Vagina (tissue), 2 donors: ENCODE measurements at regions not wholly inside any gene's neighbourhood (a gene's known extent, or its start where the extent isn't known, plus 50 kb on each side); places are given as distances from the start of the nearest gene placed in this dataset.

Experiments
- DNase-seq, 2 donors: peaks; one replicate each; pipeline ENCODE4 v3.0.0-alpha.2; 2017; ENCODE audit errors: extremely low spot score in 2 of 2
- H3K27ac ChIP-seq: fragments of 200-600 bp; sonication (generic); one replicate; pipeline ENCODE4 v1.5.1; 2019
- H3K27me3 ChIP-seq: fragments of 200-600 bp; sonication (generic); one replicate; pipeline ENCODE4 v1.5.1; 2019
- H3K36me3 ChIP-seq, 2 donors: fragments of 200-600 bp; sonication (generic); one replicate each; pipeline ENCODE4 v1.5.1; 2017 to 2019
- H3K4me1 ChIP-seq: fragments of 200-600 bp; sonication (generic); one replicate; pipeline ENCODE4 v1.5.1; 2019
- H3K4me3 ChIP-seq, 2 donors: fragments of 200-600 bp; sonication (generic); 1 replicate in 1 of 2; 2 replicates in 1 of 2; pipeline ENCODE4 v1.5.1; 2016 to 2019
- H3K9me3 ChIP-seq: fragments of 200-600 bp; sonication (generic); one replicate; pipeline ENCODE4 v1.5.1; 2019
- CTCF ChIP-seq, 3 experiments: fragments of 450-650 bp in 2 of 3; fragments of 200-600 bp in 1 of 3; sonication (generic) in 1 of 3; IDR thresholded peaks; one replicate each; pipeline ENCODE4 v1.5.1; 2017 to 2019; ENCODE audit warnings: antibody characterized with exemption in 3 of 3, mild to moderate bottlenecking in 2 of 3, moderate library complexity in 2 of 3
- POLR2A ChIP-seq, 2 donors: fragments of 450-650 bp; IDR thresholded peaks; one replicate each; pipeline ENCODE4 v1.6.1; 2017; ENCODE audit warnings: antibody characterized with exemption in 2 of 2, mild to moderate bottlenecking in 2 of 2, moderate library complexity in 2 of 2
- POLR2AphosphoS5 ChIP-seq, 2 donors: sonication (generic); formaldehyde crosslinking; IDR thresholded peaks; one replicate each; pipeline ENCODE4 v1.9.0; 2017; ENCODE audit warnings: antibody characterized with exemption in 2 of 2, mild to moderate bottlenecking in 2 of 2, low read depth in 1 of 2; ENCODE audit not compliant: insufficient read depth in 1 of 2
- intact Hi-C: fragments of 100-400 bp; cut with DNase I; formaldehyde crosslinking; loops from one replicate; pipeline ENCODE4 v1.15.1; 2023

GRCh38 chr13:85473144-85473543 is 326.1 kb downstream of the SLITRK6 start:
- Histone ChIP-seq H3K4me3 (no peak overlapping the region), H3K4me1 (no peaks in the 10 kb centered on the region), H3K9me3 (no peaks in the 10 kb centered on the region), H3K36me3 (no peaks in the 10 kb centered on the region), H3K27ac (no peak overlapping the region), H3K27me3 (no peaks in the 10 kb centered on the region)
- no peak for DNase-seq
- intact Hi-C loops: no loop called here
- TF ChIP-seq POLR2A (IDR thresholded peaks at IDR 0.05) (no peak), CTCF (IDR thresholded peaks at IDR 0.05) (no peak), POLR2AphosphoS5 (IDR thresholded peaks at IDR 0.05; ENCODE audit: insufficient read depth in 1 of 2, low read depth in 1 of 2) (no peak)

GRCh38 chr13:85469320-85469719 is 329.9 kb downstream of the SLITRK6 start:
- no peaks in the 10 kb centered on the region for H3K27me3 ChIP-seq
- H3K4me3 ChIP-seq: no peak overlapping the region
- intact Hi-C loops: no loop called here
- no peak overlapping the region for H3K27ac ChIP-seq
- TF ChIP-seq POLR2AphosphoS5 (IDR thresholded peaks at IDR 0.05; ENCODE audit: insufficient read depth in 1 of 2, low read depth in 1 of 2): no peak
- TF ChIP-seq POLR2A (IDR thresholded peaks at IDR 0.05): no peak
- no peak for TF ChIP-seq CTCF (IDR thresholded peaks at IDR 0.05)
- H3K9me3 ChIP-seq: no peaks in the 10 kb centered on the region
- DNase-seq: no peak
- no peaks in the 10 kb centered on the region for H3K36me3 ChIP-seq
- no peaks in the 10 kb centered on the region for H3K4me1 ChIP-seq

- H3K9me3 ChIP-seq: no peaks in the 10 kb centered on the region
- H3K4me1 ChIP-seq: no peaks in the 10 kb centered on the region
- no peaks in the 10 kb centered on the region for H3K27me3 ChIP-seq
- no peaks in the 10 kb centered on the region for H3K36me3 ChIP-seq
- TF ChIP-seq POLR2A (IDR thresholded peaks at IDR 0.05) (no peak), POLR2AphosphoS5 (IDR thresholded peaks at IDR 0.05; ENCODE audit: insufficient read depth in 1 of 2, low read depth in 1 of 2) (no peak), CTCF (IDR thresholded peaks at IDR 0.05) (no peak)
- intact Hi-C loops: no loop called here
- H3K4me3 ChIP-seq: no peak overlapping the region
- H3K27ac ChIP-seq: no peak overlapping the region
- no peak for DNase-seq
Observed at GRCh38 chr13:85462792-85463425, 336.3 kb downstream of the SLITRK6 start.

- TF ChIP-seq POLR2AphosphoS5 (IDR thresholded peaks at IDR 0.05; ENCODE audit: insufficient read depth in 1 of 2, low read depth in 1 of 2) (no peak), CTCF (IDR thresholded peaks at IDR 0.05) (no peak), POLR2A (IDR thresholded peaks at IDR 0.05) (no peak)
- Histone ChIP-seq H3K36me3 (no peaks in the 10 kb centered on the region), H3K27ac (no peak overlapping the region), H3K4me3 (no peak overlapping the region), H3K9me3 (no peaks in the 10 kb centered on the region), H3K4me1 (no peaks in the 10 kb centered on the region), H3K27me3 (no peaks in the 10 kb centered on the region)
- intact Hi-C loops: no loop called here
- DNase-seq: no peak
Observed at GRCh38 chr13:85461621-85462020, 337.6 kb downstream of the SLITRK6 start.

- H3K36me3 ChIP-seq: no peaks in the 10 kb centered on the region
- H3K27ac ChIP-seq: no peak overlapping the region
- DNase-seq: no peak
- no peaks in the 10 kb centered on the region for H3K9me3 ChIP-seq
- H3K4me1 ChIP-seq: no peaks in the 10 kb centered on the region
- intact Hi-C loops: no loop called here
- no peak for TF ChIP-seq POLR2A (IDR thresholded peaks at IDR 0.05)
- TF ChIP-seq POLR2AphosphoS5 (IDR thresholded peaks at IDR 0.05; ENCODE audit: insufficient read depth in 1 of 2, low read depth in 1 of 2): no peak
- TF ChIP-seq CTCF (IDR thresholded peaks at IDR 0.05): no peak
- no peaks in the 10 kb centered on the region for H3K27me3 ChIP-seq
- H3K4me3 ChIP-seq: no peak overlapping the region
Observed at GRCh38 chr13:85445534-85445933, 353.7 kb downstream of the SLITRK6 start.
